ENCODE measurements at regions not wholly inside any gene's neighbourhood (a gene's known extent, or its start where the extent isn't known, plus 50 kb on each side); places are given as distances from the start of the nearest gene placed in this dataset.

- TF ChIP-seq TAF1 (IDR thresholded peaks at IDR 0.05; ENCODE audit: borderline replicate concordance, low read depth, low read length), result no peak
- no peak for FAIRE-seq
Observed at GRCh38 chr6:122107256-122107852, 292.1 kb upstream of the HSF2 start.

GRCh38 chr6:122109075-122109474 is 290.4 kb upstream of the HSF2 start:
- no peak for FAIRE-seq
- TF ChIP-seq POLR2AphosphoS5 (IDR thresholded peaks at IDR 0.05; ENCODE audit: low read depth, low read length), result no peak
- no peak for TF ChIP-seq TAF1 (IDR thresholded peaks at IDR 0.05; ENCODE audit: borderline replicate concordance, low read depth, low read length)
- TF ChIP-seq POLR2A (IDR thresholded peaks at IDR 0.05; ENCODE audit: low read depth, low read length), result no peak
- DNase-seq (ENCODE audit: insufficient read length), result no peak

More at GRCh38 chr6:122107256-122107852, 292.1 kb upstream of the HSF2 start:
- no peak for DNase-seq (ENCODE audit: insufficient read length)

GRCh38 chr6:122114717-122115116 is 284.7 kb upstream of the HSF2 start:
- no peak for FAIRE-seq
- TF ChIP-seq TAF1 (IDR thresholded peaks at IDR 0.05; ENCODE audit: borderline replicate concordance, low read depth, low read length), result no peak
- no peak for TF ChIP-seq POLR2AphosphoS5 (IDR thresholded peaks at IDR 0.05; ENCODE audit: low read depth, low read length)
- no peak for TF ChIP-seq POLR2A (IDR thresholded peaks at IDR 0.05; ENCODE audit: low read depth, low read length)
- DNase-seq (ENCODE audit: insufficient read length), result no peak

GRCh38 chr6:122116119-122116834 is 283.2 kb upstream of the HSF2 start:
- DNase-seq (ENCODE audit: insufficient read length), result no peak
- FAIRE-seq, result no peak
- no peak for TF ChIP-seq POLR2AphosphoS5 (IDR thresholded peaks at IDR 0.05; ENCODE audit: low read depth, low read length)
- no peak for TF ChIP-seq TAF1 (IDR thresholded peaks at IDR 0.05; ENCODE audit: borderline replicate concordance, low read depth, low read length)
- TF ChIP-seq POLR2A (IDR thresholded peaks at IDR 0.05; ENCODE audit: low read depth, low read length), result no peak

- no peak for FAIRE-seq
- no peak for DNase-seq (ENCODE audit: insufficient read length)
- TF ChIP-seq POLR2A (IDR thresholded peaks at IDR 0.05; ENCODE audit: low read depth, low read length) (no peak), TAF1 (IDR thresholded peaks at IDR 0.05; ENCODE audit: borderline replicate concordance, low read depth, low read length) (no peak), POLR2AphosphoS5 (IDR thresholded peaks at IDR 0.05; ENCODE audit: low read depth, low read length) (no peak)
Observed at GRCh38 chr6:122116835-122117627, 282.4 kb upstream of the HSF2 start.

GRCh38 chr6:122118945-122119506 is 280.4 kb upstream of the HSF2 start:
- no peak for FAIRE-seq
- DNase-seq (ENCODE audit: insufficient read length), result no peak
- TF ChIP-seq TAF1 (IDR thresholded peaks at IDR 0.05; ENCODE audit: borderline replicate concordance, low read depth, low read length), result no peak
- TF ChIP-seq POLR2A (IDR thresholded peaks at IDR 0.05; ENCODE audit: low read depth, low read length), result no peak
- TF ChIP-seq POLR2AphosphoS5 (IDR thresholded peaks at IDR 0.05; ENCODE audit: low read depth, low read length), result no peak

- no peak for TF ChIP-seq POLR2AphosphoS5 (IDR thresholded peaks at IDR 0.05; ENCODE audit: low read depth, low read length)
- no peak for TF ChIP-seq TAF1 (IDR thresholded peaks at IDR 0.05; ENCODE audit: borderline replicate concordance, low read depth, low read length)
- FAIRE-seq (no peak), DNase-seq (ENCODE audit: insufficient read length) (no peak)
Observed at GRCh38 chr6:122122202-122122601, 277.2 kb upstream of the HSF2 start.

- TF ChIP-seq TAF1 (IDR thresholded peaks at IDR 0.05; ENCODE audit: borderline replicate concordance, low read depth, low read length) (no peak), POLR2AphosphoS5 (IDR thresholded peaks at IDR 0.05; ENCODE audit: low read depth, low read length) (no peak), POLR2A (IDR thresholded peaks at IDR 0.05; ENCODE audit: low read depth, low read length) (no peak)
- DNase-seq (ENCODE audit: insufficient read length) (no peak), FAIRE-seq (no peak)
Observed at GRCh38 chr6:122122686-122123085, 276.8 kb upstream of the HSF2 start.

GRCh38 chr6:122124908-122125307 is 274.5 kb upstream of the HSF2 start:
- FAIRE-seq (no peak), DNase-seq (ENCODE audit: insufficient read length) (no peak)
- TF ChIP-seq POLR2A (IDR thresholded peaks at IDR 0.05; ENCODE audit: low read depth, low read length) (no peak), TAF1 (IDR thresholded peaks at IDR 0.05; ENCODE audit: borderline replicate concordance, low read depth, low read length) (no peak), POLR2AphosphoS5 (IDR thresholded peaks at IDR 0.05; ENCODE audit: low read depth, low read length) (no peak)

- no peak for FAIRE-seq
- no peak for DNase-seq (ENCODE audit: insufficient read length)
- TF ChIP-seq TAF1 (IDR thresholded peaks at IDR 0.05; ENCODE audit: borderline replicate concordance, low read depth, low read length) (no peak), POLR2A (IDR thresholded peaks at IDR 0.05; ENCODE audit: low read depth, low read length) (no peak), POLR2AphosphoS5 (IDR thresholded peaks at IDR 0.05; ENCODE audit: low read depth, low read length) (no peak)
Observed at GRCh38 chr6:122126894-122127293, 272.6 kb upstream of the HSF2 start.

- no peak for FAIRE-seq
- no peak for DNase-seq (ENCODE audit: insufficient read length)
- no peak for TF ChIP-seq POLR2A (IDR thresholded peaks at IDR 0.05; ENCODE audit: low read depth, low read length)
- no peak for TF ChIP-seq TAF1 (IDR thresholded peaks at IDR 0.05; ENCODE audit: borderline replicate concordance, low read depth, low read length)
- TF ChIP-seq POLR2AphosphoS5 (IDR thresholded peaks at IDR 0.05; ENCODE audit: low read depth, low read length), result no peak
Observed at GRCh38 chr6:122128445-122128844, 271.0 kb upstream of the HSF2 start.
